BE2C (cell line): ENCODE measurements at regions not wholly inside any gene's neighbourhood (a gene's known extent, or its start where the extent isn't known, plus 50 kb on each side); places are given as distances from the start of the nearest gene placed in this dataset.
"Not testable (repeated sequence)": the region's sequence is repeated elsewhere in the genome, so short reads cannot be mapped to it uniquely, and the experiment has no call there.

Experiments used
- DNase-seq: peaks from one replicate; pipeline ENCODE4 v3.0.0-alpha.2; 2020
- H3K27me3 ChIP-seq: fragments of 250-450 bp; sonication (Bioruptor Pico); 2 replicates; pipeline ENCODE4 v1.5.1; 2020; ENCODE audit warnings: mild to moderate bottlenecking
- H3K36me3 ChIP-seq: fragments of 250-450 bp; sonication (Bioruptor Pico); 2 replicates; pipeline ENCODE4 v1.5.1; 2020; ENCODE audit warnings: mild to moderate bottlenecking
- H3K4me1 ChIP-seq: fragments of 250-450 bp; sonication (Bioruptor Pico); 2 replicates; pipeline ENCODE4 v1.5.1; 2020
- H3K4me3 ChIP-seq: 2 replicates; pipeline ENCODE4 v1.5.1; 2011; ENCODE audit warnings: low read depth, low read length
- H3K9me3 ChIP-seq: fragments of 250-450 bp; sonication (Bioruptor Pico); 2 replicates; pipeline ENCODE4 v1.5.1; 2020
- CTCF ChIP-seq: IDR thresholded peaks from 2 replicates; pipeline ENCODE4 v1.5.1; 2012; ENCODE audit warnings: mild to moderate bottlenecking, low read depth, low read length

DNA sequence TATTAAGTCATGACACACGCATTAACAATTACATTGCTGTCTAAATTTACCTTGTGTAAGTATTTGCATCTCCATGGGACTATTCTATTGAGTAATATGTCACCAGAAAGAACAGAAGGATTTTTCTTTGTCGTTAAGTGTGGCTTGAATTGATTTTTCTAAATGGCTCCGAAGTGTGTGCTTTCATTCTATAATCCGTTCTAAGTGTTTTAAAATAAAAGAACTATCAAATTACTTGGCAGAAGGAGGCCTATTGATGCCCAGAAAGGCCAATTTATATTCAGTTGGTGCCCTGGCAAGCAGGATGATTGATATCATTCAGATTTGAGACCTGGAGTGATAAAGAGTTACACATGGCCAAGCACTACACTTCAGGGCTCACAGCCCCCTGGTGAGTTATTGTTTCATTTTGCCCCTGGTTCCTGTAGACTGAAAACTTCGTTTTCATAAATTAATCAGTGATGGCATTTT is 538.9 kb upstream of the ANO5 start:
- peak overlapping the region; percentile 11 for H3K4me3 ChIP-seq
- H3K4me1 ChIP-seq = peaks cover 6% of the 10 kb centered on the region
- no peak for DNase-seq
- H3K9me3 ChIP-seq = no peaks in the 10 kb centered on the region
- H3K36me3 ChIP-seq = no peaks in the 10 kb centered on the region
- TF ChIP-seq CTCF = no peak
- H3K27me3 ChIP-seq = no peaks in the 10 kb centered on the region

GRCh38 chr11:21656065-21656464 is 536.8 kb upstream of the ANO5 start:
- DNase-seq = no peak
- Histone ChIP-seq H3K9me3 (no peaks in the 10 kb centered on the region), H3K27me3 (no peaks in the 10 kb centered on the region), H3K4me1 (peaks cover 6% of the 10 kb centered on the region), H3K4me3 (no peak overlapping the region), H3K36me3 (no peaks in the 10 kb centered on the region)
- no peak for TF ChIP-seq CTCF

GRCh38 chr11:21658654-21659193 is 534.2 kb upstream of the ANO5 start:
- Histone ChIP-seq H3K4me3 (no peak overlapping the region), H3K27me3 (no peaks in the 10 kb centered on the region), H3K9me3 (no peaks in the 10 kb centered on the region), H3K36me3 (no peaks in the 10 kb centered on the region), H3K4me1 (peaks cover 5% of the 10 kb centered on the region)
- no peak for TF ChIP-seq CTCF
- no peak for DNase-seq

DNA sequence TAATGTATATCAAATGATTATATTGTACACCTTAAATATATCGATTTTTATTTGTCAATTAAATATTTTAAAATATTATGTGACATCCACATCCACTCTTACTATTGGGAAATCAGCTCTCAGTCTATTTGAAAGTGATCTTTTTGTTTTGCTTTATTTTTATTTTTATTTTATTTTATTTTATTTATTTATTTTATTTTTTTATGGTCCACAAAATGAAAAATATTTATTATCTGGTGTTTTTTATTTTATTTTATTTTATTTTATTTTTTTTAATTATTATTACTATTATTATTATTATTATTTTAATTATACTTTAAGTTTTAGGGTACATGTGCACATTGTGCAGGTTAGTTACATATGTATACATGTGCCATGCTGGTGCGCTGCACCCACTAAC is 533.5 kb upstream of the ANO5 start:
- H3K27me3 ChIP-seq = not testable (repeated sequence)

DNA sequence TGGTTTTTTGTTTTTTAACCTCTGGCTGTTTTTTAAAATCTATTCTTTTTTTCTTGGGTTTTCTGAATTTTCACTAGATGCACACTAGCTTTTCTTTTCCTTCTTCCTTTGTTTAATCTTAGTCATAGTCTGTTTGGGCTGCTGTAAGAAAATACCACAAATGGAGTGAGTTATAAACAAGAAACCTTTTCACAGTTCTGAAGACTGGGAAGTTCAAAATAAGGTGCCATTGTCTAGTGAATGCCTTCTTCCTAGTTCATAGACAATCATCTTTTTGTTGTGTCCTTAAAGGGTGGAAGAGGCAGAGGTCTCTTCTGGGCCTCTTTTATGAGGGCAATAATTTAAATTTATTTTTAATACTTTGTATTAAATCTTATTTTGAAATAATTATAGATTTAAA is 532.9 kb upstream of the ANO5 start:
- H3K9me3 ChIP-seq = no peaks in the 10 kb centered on the region
- no peaks in the 10 kb centered on the region for H3K27me3 ChIP-seq
- no peak for DNase-seq
- no peak for TF ChIP-seq CTCF
- H3K4me3 ChIP-seq = no peak overlapping the region
- no peaks in the 10 kb centered on the region for H3K4me1 ChIP-seq
- no peaks in the 10 kb centered on the region for H3K36me3 ChIP-seq

More for the DNA sequence above, 533.5 kb upstream of the ANO5 start:
- not testable (repeated sequence) for H3K9me3 ChIP-seq, DNase-seq, H3K4me3 ChIP-seq, H3K36me3 ChIP-seq, H3K4me1 ChIP-seq

- no peak overlapping the region for H3K4me3 ChIP-seq
- no peaks in the 10 kb centered on the region for H3K36me3 ChIP-seq
- H3K27me3 ChIP-seq = no peaks in the 10 kb centered on the region
- TF ChIP-seq CTCF = no peak
- H3K9me3 ChIP-seq = no peaks in the 10 kb centered on the region
- no peak for DNase-seq
- H3K4me1 ChIP-seq = no peaks in the 10 kb centered on the region
These were observed 517.8 kb upstream of the ANO5 start for GRCh38 chr11:21675049-21675616.

DNA sequence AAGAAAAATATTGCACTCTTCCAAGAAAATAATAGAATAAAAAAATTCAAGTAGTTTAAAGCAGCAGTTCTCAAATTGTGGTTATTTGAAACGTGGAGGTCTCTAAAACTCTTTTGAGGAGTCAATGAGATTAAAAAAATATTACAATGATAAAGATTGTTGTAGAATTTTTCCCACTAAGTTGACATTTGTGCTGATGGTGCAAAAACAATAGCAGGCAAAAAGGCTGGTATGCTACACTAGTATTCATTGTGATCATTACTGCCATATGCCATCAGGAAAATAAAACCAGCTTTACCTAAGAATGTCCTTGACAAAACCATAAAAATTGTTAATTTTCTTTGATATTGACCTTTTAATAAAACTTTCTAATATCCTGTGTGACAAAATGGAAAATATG is 505.2 kb upstream of the ANO5 start:
- no peak for TF ChIP-seq CTCF
- no peak for DNase-seq
- Histone ChIP-seq H3K4me3 (no peak overlapping the region), H3K27me3 (no peaks in the 10 kb centered on the region), H3K9me3 (no peaks in the 10 kb centered on the region), H3K4me1 (no peaks in the 10 kb centered on the region), H3K36me3 (no peaks in the 10 kb centered on the region)
